Ovary (tissue), 7 donors: ENCODE measurements at regions not wholly inside any gene's neighbourhood (a gene's known extent, or its start where the extent isn't known, plus 50 kb on each side); places are given as distances from the start of the nearest gene placed in this dataset.

ENCODE experiments used
- DNase-seq, 5 donors: peaks; one replicate each; pipeline ENCODE4 v3.0.0-alpha.2; 2019 to 2020
- H3K27ac ChIP-seq, 2 donors: fragments of 200-600 bp; one replicate each; pipeline versions ENCODE4 v1.5.1 to v1.8.0; 2019 to 2022
- H3K27me3 ChIP-seq: fragments of 200-600 bp; one replicate; pipeline ENCODE4 v1.8.0; 2022
- H3K36me3 ChIP-seq: fragments of 200-600 bp; sonication (generic); one replicate; pipeline ENCODE4 v1.5.1; 2019
- H3K4me1 ChIP-seq: one replicate; pipeline ENCODE4 v1.8.1; 2013; ENCODE audit warnings: mild to moderate bottlenecking, moderate library complexity; ENCODE audit not compliant: insufficient read depth
- H3K4me3 ChIP-seq: fragments of 200-600 bp; sonication (generic); one replicate; pipeline ENCODE4 v1.5.1; 2017
- H3K9me3 ChIP-seq, 2 donors: fragments of 200-600 bp in 1 of 2; sonication (generic) in 1 of 2; one replicate each; pipeline versions ENCODE4 v1.5.1 to v1.8.1; 2013 to 2019; ENCODE audit warnings: mild to moderate bottlenecking in 1 of 2, moderate library complexity in 1 of 2
- CTCF ChIP-seq, 3 donors: fragments of 450-650 bp in 2 of 3; fragments of 200-600 bp in 1 of 3; IDR thresholded peaks; one replicate each; pipeline versions ENCODE4 v1.5.1 to v1.8.0; 2016 to 2022; ENCODE audit warnings: antibody characterized with exemption in 3 of 3, mild to moderate bottlenecking in 1 of 3
- EP300 ChIP-seq: sonication (generic); formaldehyde crosslinking; IDR thresholded peaks from one replicate; pipeline ENCODE4 v1.6.1; 2017; ENCODE audit warnings: antibody characterized with exemption
- POLR2A ChIP-seq: fragments of 450-650 bp; IDR thresholded peaks from one replicate; pipeline ENCODE4 v1.6.1; 2017; ENCODE audit warnings: antibody characterized with exemption, mild to moderate bottlenecking, moderate library complexity
- WGBS, 3 donors: extraction: QIAGEN DNeasy Blood & Tissue Kit in 1 of 3; methylation state at CpG; one replicate each; pipeline versions ENCODE4 v1.1.5 to v1.1.7; 2013 to 2017; 5-methylcytosine and 5-hydroxymethylcytosine counted together
- intact Hi-C, 4 donors: fragments of 100-400 bp; cut with DNase I; formaldehyde crosslinking; loops; one replicate each; pipeline versions ENCODE4 v1.11.0 to v1.15.1; 2022 to 2023
- donor health status: DM: no; HTN: no; CAD: no; lungs with moderate emphysema.
- donor health status: DM: no; HTN: no; CAD: no.
- donor health status: Bipolar disorder and iron deficiency.
- donor health status: DM: no; HTN: no; CAD: no.
- donor health status: DM: yes; HTN: yes; CAD: no.

GRCh38 chr14:98093111-98093510 lies 1178.9 kb downstream of the BCL11B start:
- TF ChIP-seq EP300 (no peak), POLR2A (no peak), CTCF (IDR thresholded peaks at IDR 0.05) (no peak)
- 50 to 74% (median 54%) methylated on average over 2 of the region's 2 CpGs for WGBS, 3 donors

GRCh38 chr14:98099527-98099926 lies 1172.5 kb downstream of the BCL11B start:
- H3K27me3 ChIP-seq = no peaks in the 10 kb centered on the region
- no peaks in the 10 kb centered on the region for H3K4me1 ChIP-seq
- intact Hi-C loops = no loop called here
- whole genome bisulfite sequencing, 3 donors = 75 to 85% (median 82%) methylated on average over 2 of the region's 2 CpGs
- H3K27ac ChIP-seq = no peak overlapping the region
- no peak for DNase-seq
- H3K9me3 ChIP-seq = no peaks in the 10 kb centered on the region
- H3K36me3 ChIP-seq = no peaks in the 10 kb centered on the region
- no peak overlapping the region for H3K4me3 ChIP-seq
- TF ChIP-seq POLR2A (no peak), CTCF (IDR thresholded peaks at IDR 0.05) (no peak), EP300 (no peak)

More at GRCh38 chr14:98093111-98093510, 1178.9 kb downstream of the BCL11B start:
- Histone ChIP-seq H3K4me3 (no peak overlapping the region), H3K36me3 (no peaks in the 10 kb centered on the region), H3K27ac (no peak overlapping the region), H3K4me1 (no peaks in the 10 kb centered on the region), H3K27me3 (no peaks in the 10 kb centered on the region), H3K9me3 (no peaks in the 10 kb centered on the region)
- no peak for DNase-seq
- intact Hi-C loops = no loop called here

- Histone ChIP-seq H3K4me1 (no peaks in the 10 kb centered on the region), H3K27me3 (no peaks in the 10 kb centered on the region), H3K27ac (no peak overlapping the region), H3K36me3 (no peaks in the 10 kb centered on the region), H3K4me3 (no peak overlapping the region), H3K9me3 (no peaks in the 10 kb centered on the region)
- no peak for DNase-seq
- intact Hi-C loops = no loop called here
- 69 to 71% (median 71%) methylated on average over 3 of the region's 3 CpGs for WGBS, 3 donors
- TF ChIP-seq POLR2A (no peak), EP300 (no peak), CTCF (IDR thresholded peaks at IDR 0.05) (no peak)
Measured at GRCh38 chr14:98101323-98101722, 1170.7 kb downstream of the BCL11B start.

GRCh38 chr14:98103705-98104104 lies 1168.3 kb downstream of the BCL11B start:
- Histone ChIP-seq H3K4me1 (no peaks in the 10 kb centered on the region), H3K4me3 (no peak overlapping the region), H3K27me3 (no peaks in the 10 kb centered on the region), H3K27ac (no peak overlapping the region), H3K9me3 (no peaks in the 10 kb centered on the region), H3K36me3 (no peaks in the 10 kb centered on the region)
- intact Hi-C loops = no loop called here
- 85 to 89% (median 87%) methylated on average over 2 of the region's 2 CpGs for WGBS, 3 donors
- TF ChIP-seq POLR2A = no peak
- DNase-seq = no peak

GRCh38 chr14:98109326-98109725 lies 1162.7 kb downstream of the BCL11B start:
- no peak for DNase-seq
- no peaks in the 10 kb centered on the region for H3K4me1 ChIP-seq
- no peaks in the 10 kb centered on the region for H3K27me3 ChIP-seq
- intact Hi-C loops = no loop called here
- no peak for TF ChIP-seq POLR2A
- TF ChIP-seq EP300 = no peak
- no peak for TF ChIP-seq CTCF (IDR thresholded peaks at IDR 0.05)
- no peak overlapping the region for H3K4me3 ChIP-seq
- H3K36me3 ChIP-seq = no peaks in the 10 kb centered on the region
- H3K27ac ChIP-seq = no peak overlapping the region
- H3K9me3 ChIP-seq = no peaks in the 10 kb centered on the region
- 13 to 27% (median 15%) methylated on average over 3 of the region's 3 CpGs for WGBS, 3 donors
